ENCODE measurements at regions not wholly inside any gene's neighbourhood (a gene's known extent, or its start where the extent isn't known, plus 50 kb on each side); places are given as distances from the start of the nearest gene placed in this dataset.
"Not testable (repeated sequence)": the region's sequence is repeated elsewhere in the genome, so short reads cannot be mapped to it uniquely, and the experiment has no call there.

- H3K27ac ChIP-seq: no peak overlapping the region
- H3K4me2 ChIP-seq: no peak overlapping the region
- no peak overlapping the region for H3K9ac ChIP-seq
- no peaks in the 10 kb centered on the region for H3K27me3 ChIP-seq
- H3K9me3 ChIP-seq: no peaks in the 10 kb centered on the region
- no peak for TF ChIP-seq Cebpa-rat (IDR thresholded peaks at IDR 0.05)
- H3K4me1 ChIP-seq: no peaks in the 10 kb centered on the region
- H3K36me3 ChIP-seq: no peaks in the 10 kb centered on the region
- H3K4me3 ChIP-seq: no peak overlapping the region
- H4K20me1 ChIP-seq: no peaks in the 10 kb centered on the region
Measured at GRCh38 chr10:20659225-20659624, 237.9 kb downstream of the NEBL start.

DNA sequence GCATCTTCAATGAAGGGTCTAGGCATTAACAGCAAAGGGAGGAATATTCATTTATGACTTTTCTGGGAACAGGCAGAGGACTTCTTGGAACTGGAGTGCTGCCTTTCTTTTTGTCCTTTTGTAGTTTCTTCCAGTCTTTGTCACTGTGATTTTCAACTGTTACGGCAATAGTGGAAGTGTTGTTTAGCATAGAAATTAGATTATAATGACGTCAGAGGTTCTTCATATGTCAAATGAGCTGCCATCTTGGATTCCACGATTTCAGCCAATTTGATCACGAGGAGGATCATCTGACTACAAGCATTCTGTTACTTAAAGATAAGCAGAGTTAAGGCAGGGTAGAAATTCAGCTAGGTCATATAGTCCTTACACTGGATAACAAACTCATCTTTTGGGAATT is 239.0 kb downstream of the NEBL start:
- H3K36me3 ChIP-seq: no peaks in the 10 kb centered on the region
- no peaks in the 10 kb centered on the region for H4K20me1 ChIP-seq
- no peak overlapping the region for H3K4me2 ChIP-seq
- TF ChIP-seq Cebpa-rat (IDR thresholded peaks at IDR 0.05): no peak
- H3K4me3 ChIP-seq: no peak overlapping the region
- H3K9ac ChIP-seq: no peak overlapping the region
- no peaks in the 10 kb centered on the region for H3K27me3 ChIP-seq
- no peaks in the 10 kb centered on the region for H3K4me1 ChIP-seq
- no peak overlapping the region for H3K27ac ChIP-seq
- H3K9me3 ChIP-seq: no peaks in the 10 kb centered on the region

GRCh38 chr10:20656886-20657285 is 240.2 kb downstream of the NEBL start:
- Histone ChIP-seq H3K27me3 (no peaks in the 10 kb centered on the region), H3K9me3 (no peaks in the 10 kb centered on the region), H3K36me3 (no peaks in the 10 kb centered on the region), H3K4me2 (no peak overlapping the region), H3K4me1 (no peaks in the 10 kb centered on the region), H3K4me3 (no peak overlapping the region), H3K9ac (no peak overlapping the region), H4K20me1 (no peaks in the 10 kb centered on the region), H3K27ac (no peak overlapping the region)
- no peak for TF ChIP-seq Cebpa-rat (IDR thresholded peaks at IDR 0.05)

- not testable (repeated sequence) for H3K4me1 ChIP-seq, H4K20me1 ChIP-seq, H3K4me2 ChIP-seq, H3K4me3 ChIP-seq, H3K9ac ChIP-seq, H3K27me3 ChIP-seq, H3K9me3 ChIP-seq, H3K27ac ChIP-seq, H3K36me3 ChIP-seq
Measured at GRCh38 chr10:20652424-20652823, 244.7 kb downstream of the NEBL start.

DNA sequence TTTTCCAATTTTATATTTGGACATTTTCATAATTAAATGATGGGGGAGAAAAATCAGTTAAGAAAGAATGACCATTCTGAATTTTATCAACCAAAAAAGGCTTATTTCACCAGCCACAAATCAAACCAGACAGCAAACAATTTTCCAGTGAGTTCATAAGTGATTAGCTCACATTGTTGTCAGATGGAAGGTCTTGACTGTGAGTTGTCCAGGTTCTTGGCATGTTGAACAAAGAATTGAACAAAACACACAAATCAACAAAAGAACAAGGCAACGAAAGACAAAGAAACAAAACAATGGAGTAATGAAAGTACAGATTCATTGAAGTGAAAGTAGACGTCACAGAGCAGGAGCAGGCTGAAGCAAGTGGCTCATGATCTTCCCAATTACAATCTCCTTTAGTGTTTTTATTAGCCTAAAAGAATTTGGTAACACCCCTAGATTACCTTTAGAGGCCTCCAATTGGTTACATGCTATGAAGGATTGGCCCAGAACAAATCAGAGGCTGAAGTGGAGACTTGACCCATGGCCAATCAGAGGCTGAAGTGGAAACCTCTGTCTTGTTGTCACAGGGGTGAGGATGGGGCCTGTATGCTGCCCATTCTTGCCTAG is 248.7 kb downstream of the NEBL start:
- no peak overlapping the region for H3K4me3 ChIP-seq
- no peaks in the 10 kb centered on the region for H4K20me1 ChIP-seq
- H3K27ac ChIP-seq: no peak overlapping the region
- H3K9ac ChIP-seq: no peak overlapping the region
- no peaks in the 10 kb centered on the region for H3K4me1 ChIP-seq
- no peaks in the 10 kb centered on the region for H3K27me3 ChIP-seq
- no peaks in the 10 kb centered on the region for H3K9me3 ChIP-seq
- no peaks in the 10 kb centered on the region for H3K36me3 ChIP-seq
- no peak overlapping the region for H3K4me2 ChIP-seq
- TF ChIP-seq Cebpa-rat (IDR thresholded peaks at IDR 0.05): no peak

- Histone ChIP-seq H3K27me3 (no peaks in the 10 kb centered on the region), H3K36me3 (no peaks in the 10 kb centered on the region), H4K20me1 (no peaks in the 10 kb centered on the region), H3K4me2 (no peak overlapping the region), H3K4me1 (no peaks in the 10 kb centered on the region), H3K9ac (no peak overlapping the region), H3K4me3 (no peak overlapping the region), H3K9me3 (no peaks in the 10 kb centered on the region), H3K27ac (no peak overlapping the region)
- no peak for TF ChIP-seq Cebpa-rat (IDR thresholded peaks at IDR 0.05)
Measured at GRCh38 chr10:20647756-20648155, 249.4 kb downstream of the NEBL start.

DNA sequence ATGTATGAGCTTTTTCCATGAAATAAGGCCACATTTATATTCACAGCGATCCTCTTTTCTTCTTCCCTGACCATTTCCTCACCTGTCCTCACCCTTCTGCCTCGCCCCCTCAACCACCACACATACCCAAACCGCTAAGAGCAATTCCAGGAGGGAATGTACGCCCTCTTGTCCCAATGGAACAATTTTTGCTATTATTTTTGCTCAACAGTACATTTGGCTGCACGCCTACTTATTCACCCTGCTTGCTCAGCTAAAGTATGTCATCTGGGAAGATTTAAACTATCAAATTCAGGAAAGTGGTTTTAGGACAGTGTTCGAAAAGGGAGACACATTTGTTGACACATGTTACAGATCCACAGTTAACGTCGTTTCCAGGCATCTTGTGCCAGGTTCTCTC is 252.7 kb downstream of the NEBL start:
- Histone ChIP-seq H3K9ac (no peak overlapping the region), H3K9me3 (no peaks in the 10 kb centered on the region), H3K4me2 (no peak overlapping the region), H4K20me1 (no peaks in the 10 kb centered on the region), H3K36me3 (no peaks in the 10 kb centered on the region), H3K27ac (no peak overlapping the region), H3K4me3 (no peak overlapping the region), H3K4me1 (no peaks in the 10 kb centered on the region), H3K27me3 (no peaks in the 10 kb centered on the region)
- no peak for TF ChIP-seq Cebpa-rat (IDR thresholded peaks at IDR 0.05)

DNA sequence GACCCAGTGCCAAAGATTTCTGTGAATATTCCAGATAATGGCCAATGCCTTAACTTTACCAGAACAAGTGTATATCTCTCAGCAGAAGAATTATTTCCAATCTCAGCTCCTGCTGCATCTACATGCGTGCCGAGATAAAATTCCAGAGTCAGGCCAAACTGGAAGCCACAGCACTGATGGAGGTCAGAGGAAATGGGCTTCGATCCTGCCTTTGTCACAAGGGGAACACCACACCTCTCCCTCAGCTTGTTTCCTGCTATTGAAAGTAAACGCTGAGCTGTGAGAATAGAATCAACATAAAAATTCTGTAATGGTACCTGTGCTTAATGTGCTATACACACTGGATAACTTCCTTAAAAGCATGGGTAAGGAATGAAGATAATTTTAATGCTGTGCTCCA is 255.5 kb downstream of the NEBL start:
- no peak overlapping the region for H3K4me3 ChIP-seq
- no peaks in the 10 kb centered on the region for H3K36me3 ChIP-seq
- no peaks in the 10 kb centered on the region for H3K27me3 ChIP-seq
- no peaks in the 10 kb centered on the region for H4K20me1 ChIP-seq
- H3K4me1 ChIP-seq: no peaks in the 10 kb centered on the region
- TF ChIP-seq Cebpa-rat (IDR thresholded peaks at IDR 0.05): no peak
- no peak overlapping the region for H3K27ac ChIP-seq
- H3K4me2 ChIP-seq: no peak overlapping the region
- H3K9me3 ChIP-seq: no peaks in the 10 kb centered on the region
- no peak overlapping the region for H3K9ac ChIP-seq

GRCh38 chr10:20635570-20635969 is 261.5 kb downstream of the NEBL start:
- no peak overlapping the region for H3K27ac ChIP-seq
- H3K9me3 ChIP-seq: no peaks in the 10 kb centered on the region
- no peaks in the 10 kb centered on the region for H3K4me1 ChIP-seq
- no peaks in the 10 kb centered on the region for H3K36me3 ChIP-seq
- H3K9ac ChIP-seq: no peak overlapping the region
- no peak overlapping the region for H3K4me2 ChIP-seq
- H4K20me1 ChIP-seq: no peaks in the 10 kb centered on the region
- no peaks in the 10 kb centered on the region for H3K27me3 ChIP-seq
- TF ChIP-seq Cebpa-rat (IDR thresholded peaks at IDR 0.05): no peak
- no peak overlapping the region for H3K4me3 ChIP-seq

DNA sequence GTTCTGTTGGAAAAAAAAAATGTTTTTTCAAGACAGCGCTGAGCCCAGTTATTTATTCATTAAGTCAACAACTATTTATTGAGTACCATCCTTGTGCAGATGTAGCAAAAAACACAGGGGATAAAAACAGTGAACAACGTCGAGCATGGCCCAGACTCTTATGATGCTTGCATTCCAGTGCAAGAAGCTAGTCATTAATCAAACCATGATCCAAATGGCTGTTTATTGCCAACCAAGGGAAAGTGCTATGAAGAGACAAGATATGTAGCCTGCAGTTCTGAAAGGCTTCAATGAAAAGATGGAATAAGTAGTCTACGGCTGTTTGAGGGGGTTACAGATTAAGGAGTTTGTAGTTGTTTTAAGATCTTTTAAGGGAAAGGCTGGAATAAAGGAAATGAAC is 262.3 kb downstream of the NEBL start:
- Histone ChIP-seq H3K4me1 (no peaks in the 10 kb centered on the region), H3K36me3 (no peaks in the 10 kb centered on the region), H4K20me1 (no peaks in the 10 kb centered on the region), H3K9ac (no peak overlapping the region), H3K27ac (no peak overlapping the region), H3K4me2 (no peak overlapping the region), H3K27me3 (no peaks in the 10 kb centered on the region), H3K4me3 (no peak overlapping the region), H3K9me3 (no peaks in the 10 kb centered on the region)
- TF ChIP-seq Cebpa-rat (IDR thresholded peaks at IDR 0.05): no peak

DNA sequence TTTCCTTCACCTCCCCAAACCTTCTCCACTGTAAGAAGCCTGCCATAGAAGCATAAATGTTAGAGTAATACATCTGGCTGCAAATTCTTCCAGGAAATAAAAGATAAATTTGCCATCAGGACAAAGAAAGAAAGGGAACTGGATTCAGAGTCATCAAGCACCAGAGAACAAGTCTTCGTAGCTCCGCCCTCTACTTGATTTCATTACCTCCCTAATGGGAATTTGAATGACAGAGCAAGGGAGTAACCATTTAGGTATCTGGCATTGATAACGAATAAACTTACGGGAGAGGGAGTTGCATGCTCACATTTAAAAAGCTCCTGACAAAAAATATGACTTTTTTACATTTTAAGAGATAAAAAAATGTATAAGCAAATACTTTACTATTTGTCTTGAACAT is 263.4 kb downstream of the NEBL start:
- no peaks in the 10 kb centered on the region for H3K9me3 ChIP-seq
- no peak overlapping the region for H3K9ac ChIP-seq
- no peak overlapping the region for H3K27ac ChIP-seq
- H3K4me2 ChIP-seq: no peak overlapping the region
- H3K4me3 ChIP-seq: no peak overlapping the region
- no peaks in the 10 kb centered on the region for H3K36me3 ChIP-seq
- TF ChIP-seq Cebpa-rat (IDR thresholded peaks at IDR 0.05): no peak
- no peaks in the 10 kb centered on the region for H4K20me1 ChIP-seq
- no peaks in the 10 kb centered on the region for H3K4me1 ChIP-seq
- no peaks in the 10 kb centered on the region for H3K27me3 ChIP-seq

Data from BLaER1 (cell line).